Activated CD8-positive, alpha-beta memory T cell treated with anti-CD3 and anti-CD28 coated beads, Interleukin-2, amount 10 ng/mL, durations not matched to agents 7 days and 5 days (primary cell): ENCODE measurements at regions not wholly inside any gene's neighbourhood (a gene's known extent, or its start where the extent isn't known, plus 50 kb on each side); places are given as distances from the start of the nearest gene placed in this dataset.

Experiments used
- ATAC-seq: fragments of 150-1000 bp; cut with Tn5 transposase; one replicate; pipeline ENCODE4 v1.10.0; 2021; ENCODE audit warnings: moderate library complexity
- CTCF ChIA-PET: fragments of 350-600 bp; sonication (Branson Sonifier 250); formaldehyde crosslinking; loops from one replicate; lab custom pipeline; 2021; ENCODE audit warnings: antibody characterized with exemption; lab: Charles Lee
- DNase-seq: peaks from one replicate; pipeline ENCODE4 v3.0.0-alpha.2; 2020
- H3K27ac Mint-ChIP-seq: one replicate; pipeline ENCODE4 v1.8.0; 2021; ENCODE audit warnings: mild to moderate bottlenecking, mixed read lengths
- H3K27me3 Mint-ChIP-seq: one replicate; pipeline ENCODE4 v1.8.0; 2021; ENCODE audit warnings: mixed read lengths
- H3K36me3 Mint-ChIP-seq: one replicate; pipeline ENCODE4 v1.8.0; 2021; ENCODE audit warnings: mild to moderate bottlenecking, mixed read lengths
- H3K4me1 Mint-ChIP-seq: one replicate; pipeline ENCODE4 v1.8.0; 2021; ENCODE audit warnings: mixed read lengths
- H3K4me3 Mint-ChIP-seq: one replicate; pipeline ENCODE4 v1.8.0; 2021; ENCODE audit warnings: mild to moderate bottlenecking, moderate library complexity, mixed read lengths
- H3K9me3 Mint-ChIP-seq: one replicate; pipeline ENCODE4 v1.8.0; 2022; ENCODE audit warnings: low read depth, mixed read lengths

DNA sequence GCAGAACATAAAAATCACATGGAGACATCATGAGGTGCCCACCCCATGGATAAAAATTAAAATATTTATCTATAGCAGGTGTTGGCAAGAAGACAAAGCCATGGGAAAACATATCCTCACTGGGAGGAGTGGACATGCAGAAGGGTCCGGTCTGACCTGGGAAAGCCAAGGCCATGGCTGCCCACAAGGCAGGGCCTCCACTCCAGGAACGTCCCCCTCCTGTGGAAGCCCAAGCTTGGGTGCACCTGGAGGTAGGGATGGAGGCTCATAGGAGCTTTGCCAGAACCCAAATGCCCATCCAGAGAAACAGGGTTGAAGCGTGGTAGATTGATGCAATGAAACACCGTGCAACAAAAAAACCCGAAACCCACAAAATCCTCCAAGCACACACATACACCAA is 81.4 kb upstream of the COL5A1 start:
- no peak for DNase-seq
- Mint-ChIP-seq H3K4me1 (peaks cover 5% of the 10 kb centered on the region), H3K9me3 (no peaks in the 10 kb centered on the region), H3K27ac (no peak overlapping the region), H3K27me3 (peaks cover 2% of the 10 kb centered on the region), H3K36me3 (no peaks in the 10 kb centered on the region), H3K4me3 (no peak overlapping the region)
- CTCF ChIA-PET = interaction anchor here (1.2 kb wide), 1 partner anchor 23 kb away, joined by 4 read pairs; no protein-coding TSS in a partner anchor
- no peak for ATAC-seq

DNA sequence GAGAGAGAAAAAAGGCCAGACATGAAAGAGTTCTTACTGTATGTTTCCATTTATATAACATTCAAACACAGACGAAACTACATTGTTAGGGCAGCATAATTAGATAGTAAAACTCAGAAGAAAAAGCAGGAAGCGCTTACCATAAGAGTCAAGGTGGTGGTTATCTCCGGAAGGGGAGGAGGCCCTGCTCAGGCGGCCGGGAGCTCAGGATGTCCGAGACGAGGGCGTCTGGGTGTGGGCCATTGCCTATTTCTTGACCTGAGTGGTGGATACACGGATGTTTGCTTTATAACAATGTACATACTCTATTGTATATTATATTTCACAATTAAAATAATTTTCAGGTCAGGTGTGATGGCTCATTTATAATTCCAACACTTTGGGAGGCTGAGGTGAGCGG is 80.9 kb upstream of the COL5A1 start:
- peaks cover 2% of the 10 kb centered on the region for H3K27me3 Mint-ChIP-seq
- no peak overlapping the region for H3K27ac Mint-ChIP-seq
- CTCF ChIA-PET = interaction anchor here (1.2 kb wide), 1 partner anchor 24 kb away, joined by 4 read pairs; no protein-coding TSS in a partner anchor
- ATAC-seq = no peak
- peaks cover 5% of the 10 kb centered on the region for H3K4me1 Mint-ChIP-seq
- H3K36me3 Mint-ChIP-seq = no peaks in the 10 kb centered on the region
- no peak overlapping the region for H3K4me3 Mint-ChIP-seq
- H3K9me3 Mint-ChIP-seq = no peaks in the 10 kb centered on the region
- no peak for DNase-seq

DNA sequence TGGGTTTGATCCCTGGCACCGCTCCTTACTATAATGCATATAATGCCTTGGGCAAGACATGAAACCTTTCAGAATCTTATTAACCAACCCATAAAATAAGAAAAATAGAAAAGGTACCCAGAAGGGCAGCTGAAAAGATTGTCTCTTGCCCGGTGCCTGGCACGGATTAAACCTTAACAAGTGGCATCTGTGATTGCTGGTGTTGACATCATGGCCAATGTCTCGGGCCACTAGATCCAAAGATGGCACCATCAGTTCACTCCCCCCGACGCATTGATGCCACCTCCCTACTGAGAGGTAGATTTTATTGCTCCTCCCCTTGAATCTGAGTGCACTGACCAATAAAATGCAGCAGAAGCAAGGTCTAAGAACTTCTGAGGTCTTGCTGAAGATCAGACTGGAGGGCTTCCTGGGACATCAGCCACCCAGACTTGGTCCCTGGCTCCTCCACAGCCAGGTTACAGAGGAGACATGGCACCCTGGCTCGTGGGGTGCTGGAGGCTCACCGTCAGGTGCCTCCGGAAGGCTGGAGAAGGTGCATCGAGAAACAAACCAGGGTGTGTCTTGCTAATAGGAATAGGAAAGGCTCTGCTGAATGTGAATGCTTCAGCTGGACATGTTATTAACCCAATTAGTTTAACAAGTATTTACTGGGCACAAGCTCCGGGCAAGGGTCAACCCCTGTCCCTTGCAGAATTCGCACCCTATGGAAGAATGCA is 80.0 kb upstream of the COL5A1 start:
- no peak overlapping the region for H3K27ac Mint-ChIP-seq
- ATAC-seq = no peak
- no peak overlapping the region for H3K4me3 Mint-ChIP-seq
- H3K4me1 Mint-ChIP-seq = peaks cover 5% of the 10 kb centered on the region
- H3K36me3 Mint-ChIP-seq = no peaks in the 10 kb centered on the region
- no peak for DNase-seq
- CTCF ChIA-PET = no interaction called here
- H3K9me3 Mint-ChIP-seq = no peaks in the 10 kb centered on the region
- H3K27me3 Mint-ChIP-seq = peaks cover 2% of the 10 kb centered on the region

DNA sequence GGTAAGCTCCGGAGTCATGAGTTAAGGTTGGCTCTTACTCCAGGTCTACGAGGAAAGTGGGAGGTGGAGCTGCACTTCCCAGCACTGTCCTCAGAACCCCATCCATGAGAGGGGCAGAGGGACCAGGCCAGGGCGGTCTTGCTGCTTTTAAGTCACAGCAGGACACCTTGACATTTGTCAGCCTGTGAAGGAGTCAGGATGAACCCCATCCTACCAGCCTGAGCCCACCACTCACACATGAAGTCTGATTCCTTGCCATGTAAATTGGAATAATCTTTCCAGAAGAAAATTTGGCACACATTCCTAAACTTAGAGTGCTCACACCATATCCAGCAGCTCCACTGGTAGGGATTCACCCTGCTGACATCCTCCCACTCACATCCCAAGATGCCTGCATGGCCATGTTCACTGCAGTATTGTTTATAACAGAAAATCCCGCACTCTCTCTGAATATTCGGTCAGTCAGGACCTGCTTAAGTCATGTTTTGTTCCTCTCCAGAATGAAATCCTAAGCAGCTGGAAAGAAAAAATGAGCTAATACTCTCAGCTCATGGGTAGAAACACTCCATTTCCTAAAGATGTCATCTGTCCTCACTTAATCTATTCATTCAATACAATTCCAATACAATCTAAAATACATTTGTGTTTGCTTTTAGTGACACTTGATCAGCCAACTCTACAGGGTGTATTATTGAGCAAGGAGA is 79.3 kb upstream of the COL5A1 start:
- no peak overlapping the region for H3K27ac Mint-ChIP-seq
- ATAC-seq (no peak), DNase-seq (no peak)
- no peaks in the 10 kb centered on the region for H3K9me3 Mint-ChIP-seq
- H3K4me3 Mint-ChIP-seq = no peak overlapping the region
- CTCF ChIA-PET = no interaction called here
- H3K36me3 Mint-ChIP-seq = no peaks in the 10 kb centered on the region
- H3K4me1 Mint-ChIP-seq = peaks cover 5% of the 10 kb centered on the region
- H3K27me3 Mint-ChIP-seq = peaks cover 2% of the 10 kb centered on the region

DNA sequence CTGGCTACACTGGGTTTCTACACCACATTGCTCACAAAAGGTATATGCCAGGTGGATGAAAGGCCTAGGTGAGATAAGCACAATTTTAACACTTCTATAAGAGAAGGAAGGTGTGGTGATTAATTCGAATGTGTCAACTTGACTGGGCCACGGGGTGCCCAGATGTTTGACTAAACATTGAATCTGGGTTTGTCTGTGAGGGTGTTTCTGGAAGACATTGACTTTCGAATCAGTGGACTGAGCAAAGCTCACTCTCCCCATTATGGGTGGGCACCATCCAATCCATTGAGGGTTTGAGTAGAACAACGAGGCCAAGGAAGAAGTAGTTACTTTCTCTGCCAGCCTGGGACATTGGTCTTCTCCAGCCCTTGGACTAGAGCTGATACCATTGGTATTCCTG is 78.2 kb upstream of the COL5A1 start:
- Mint-ChIP-seq H3K4me3 (no peak overlapping the region), H3K4me1 (peaks cover 5% of the 10 kb centered on the region), H3K27ac (no peak overlapping the region), H3K27me3 (peaks cover 2% of the 10 kb centered on the region), H3K9me3 (no peaks in the 10 kb centered on the region), H3K36me3 (no peaks in the 10 kb centered on the region)
- CTCF ChIA-PET = no interaction called here
- ATAC-seq (no peak), DNase-seq (no peak)

DNA sequence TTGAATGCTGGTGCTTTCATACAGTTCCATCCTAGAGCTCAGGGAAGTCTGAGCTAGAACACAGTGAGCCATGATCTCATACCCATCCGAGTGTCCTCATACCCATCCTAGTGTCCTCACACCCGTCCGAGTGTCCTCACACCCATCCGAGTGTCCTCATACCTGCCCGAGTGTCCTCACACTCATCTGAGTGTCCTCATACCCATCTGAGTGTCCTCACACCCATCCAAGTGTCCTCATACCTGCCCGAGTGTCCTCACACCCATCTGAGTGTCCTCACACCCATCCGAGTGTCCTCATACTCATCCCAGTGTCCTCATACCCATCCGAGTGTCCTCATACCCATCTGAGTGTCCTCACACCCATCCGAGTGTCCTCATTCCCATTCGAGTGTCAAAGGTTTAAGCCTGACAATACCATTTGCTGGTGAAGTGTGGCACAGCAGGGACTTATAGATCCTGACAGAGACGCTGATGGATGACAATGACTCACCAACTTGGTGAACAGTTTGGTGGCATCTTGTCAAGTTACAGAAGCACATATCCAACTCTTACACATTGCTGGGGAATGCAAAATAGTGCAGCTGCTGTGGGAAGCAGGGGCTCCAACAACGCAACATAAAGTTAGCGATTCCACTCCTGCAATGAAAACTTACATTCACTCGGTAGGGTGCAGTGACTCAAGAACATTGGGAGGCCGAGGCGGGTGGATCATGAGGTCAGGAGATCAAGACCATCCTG is 77.0 kb upstream of the COL5A1 start:
- H3K27ac Mint-ChIP-seq = no peak overlapping the region
- CTCF ChIA-PET = no interaction called here
- ATAC-seq (no peak), DNase-seq (no peak)
- H3K4me1 Mint-ChIP-seq = peaks cover 3% of the 10 kb centered on the region
- H3K9me3 Mint-ChIP-seq = no peaks in the 10 kb centered on the region
- no peaks in the 10 kb centered on the region for H3K36me3 Mint-ChIP-seq
- H3K4me3 Mint-ChIP-seq = no peak overlapping the region
- peaks cover 2% of the 10 kb centered on the region for H3K27me3 Mint-ChIP-seq

DNA sequence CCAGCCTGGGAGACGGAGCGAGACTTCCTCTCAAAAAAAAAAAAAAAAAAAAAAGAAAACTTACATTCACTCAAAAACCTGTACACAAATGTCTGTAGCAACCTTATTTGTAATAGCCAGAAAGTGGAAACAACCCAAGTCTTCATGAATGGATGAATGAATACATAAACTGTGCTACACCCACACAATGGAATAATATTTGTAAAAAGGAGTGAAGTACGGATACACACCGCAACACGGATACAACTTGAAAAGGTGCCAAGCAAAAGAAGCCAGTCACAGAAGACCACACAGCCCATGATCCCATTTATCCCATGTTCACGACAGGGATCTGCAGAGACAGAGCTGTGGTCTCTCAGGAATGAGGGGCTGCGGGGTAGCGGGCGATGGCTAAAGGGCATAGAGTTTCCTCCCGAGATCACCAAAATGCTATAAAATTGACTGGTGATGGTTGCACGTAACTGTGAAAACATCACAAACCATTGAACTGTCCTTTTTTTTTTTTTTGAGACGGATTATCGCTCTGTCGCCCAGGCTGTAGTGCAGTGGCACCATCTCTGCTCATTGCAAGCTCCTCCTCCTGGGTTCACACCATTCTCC is 76.2 kb upstream of the COL5A1 start:
- Mint-ChIP-seq H3K36me3 (no peaks in the 10 kb centered on the region), H3K4me1 (peaks cover 2% of the 10 kb centered on the region), H3K9me3 (no peaks in the 10 kb centered on the region), H3K27me3 (peaks cover under 1% of the 10 kb centered on the region), H3K4me3 (no peak overlapping the region), H3K27ac (no peak overlapping the region)
- ATAC-seq (no peak), DNase-seq (no peak)
- CTCF ChIA-PET = no interaction called here

DNA sequence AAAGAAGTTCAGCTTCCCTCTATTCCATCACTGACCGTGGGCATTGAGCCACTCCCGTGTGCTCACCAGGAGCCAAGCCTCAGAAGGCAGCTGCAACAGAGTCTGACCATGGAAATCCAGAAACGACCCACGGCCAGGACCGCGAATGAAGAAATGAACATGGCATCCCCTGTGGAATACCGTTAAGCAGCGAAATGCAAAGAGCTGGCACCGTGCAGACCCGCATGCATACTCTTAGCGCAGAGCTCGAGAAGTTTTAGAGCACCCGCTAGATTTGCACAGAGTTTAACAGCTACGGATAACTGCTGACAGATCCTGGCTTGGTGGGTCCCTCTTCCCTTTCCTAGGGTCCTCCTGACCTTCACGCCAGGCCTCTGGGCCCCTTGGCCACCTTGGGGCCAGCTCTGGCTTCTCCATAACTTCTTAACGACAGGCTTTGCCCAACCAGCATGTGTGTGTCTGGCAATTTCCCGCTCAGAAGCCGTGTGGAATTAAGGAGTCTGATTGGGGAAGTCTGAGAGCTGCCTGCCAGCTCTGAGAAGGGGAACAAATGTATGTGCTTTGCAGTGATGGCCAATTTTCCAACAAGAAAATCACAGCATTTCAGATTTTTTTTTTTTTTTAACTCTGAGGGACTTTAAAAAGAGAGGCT is 75.3 kb upstream of the COL5A1 start:
- CTCF ChIA-PET = interaction anchor here (0.5 kb wide), 1 partner anchor 560 kb away, joined by 3 read pairs; no protein-coding TSS in a partner anchor
- H3K27me3 Mint-ChIP-seq = no peaks in the 10 kb centered on the region
- no peak for DNase-seq
- no peaks in the 10 kb centered on the region for H3K36me3 Mint-ChIP-seq
- ATAC-seq = no peak
- no peak overlapping the region for H3K27ac Mint-ChIP-seq
- no peak overlapping the region for H3K4me3 Mint-ChIP-seq
- no peaks in the 10 kb centered on the region for H3K9me3 Mint-ChIP-seq
- H3K4me1 Mint-ChIP-seq = no peaks in the 10 kb centered on the region

DNA sequence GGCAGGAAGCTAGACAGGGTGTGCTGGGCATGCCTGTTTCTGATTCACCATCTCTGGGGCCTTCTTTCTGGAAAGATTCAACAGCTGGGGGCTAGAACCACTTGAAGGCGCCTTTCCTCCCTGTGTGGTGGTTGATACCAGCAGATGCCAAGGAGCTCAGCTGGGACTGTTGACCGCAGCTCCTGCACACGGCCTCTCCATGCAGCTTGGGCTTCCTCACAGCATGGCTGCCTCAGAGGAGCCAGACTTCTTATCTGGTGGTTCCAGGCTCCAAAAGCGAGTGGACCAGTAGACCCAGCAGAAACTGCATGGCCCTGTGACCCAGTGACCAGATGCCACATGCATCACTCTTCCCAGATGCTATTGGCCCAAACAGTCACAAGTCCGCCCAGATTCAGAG is 74.7 kb upstream of the COL5A1 start:
- no peaks in the 10 kb centered on the region for H3K9me3 Mint-ChIP-seq
- no peak overlapping the region for H3K4me3 Mint-ChIP-seq
- no peaks in the 10 kb centered on the region for H3K27me3 Mint-ChIP-seq
- H3K4me1 Mint-ChIP-seq = no peaks in the 10 kb centered on the region
- ATAC-seq (no peak), DNase-seq (no peak)
- no peak overlapping the region for H3K27ac Mint-ChIP-seq
- CTCF ChIA-PET = interaction anchor here (0.5 kb wide), 1 partner anchor 561 kb away, joined by 3 read pairs; no protein-coding TSS in a partner anchor
- H3K36me3 Mint-ChIP-seq = no peaks in the 10 kb centered on the region

DNA sequence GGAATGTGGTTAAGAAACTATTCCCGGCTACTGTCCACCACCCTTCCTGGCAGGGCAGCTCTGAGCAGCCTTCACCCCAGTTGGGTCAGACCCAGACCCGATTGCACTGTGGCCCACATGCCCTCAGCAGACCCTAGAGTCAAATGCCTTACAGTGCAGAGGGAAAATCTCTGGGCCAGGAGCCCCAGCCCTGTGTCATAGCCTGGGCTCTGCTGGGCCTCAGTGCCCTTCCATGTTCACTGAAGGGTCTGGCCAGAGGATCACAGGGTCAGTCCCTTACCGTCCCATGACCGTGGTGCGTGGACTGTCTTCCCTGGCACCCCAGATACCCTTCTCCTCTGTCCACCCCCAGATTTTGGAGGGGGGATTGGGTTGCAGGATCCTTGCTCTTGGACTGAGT is 73.5 kb upstream of the COL5A1 start:
- DNase-seq (no peak), ATAC-seq (no peak)
- Mint-ChIP-seq H3K27ac (no peak overlapping the region), H3K9me3 (no peaks in the 10 kb centered on the region), H3K4me1 (no peaks in the 10 kb centered on the region), H3K36me3 (no peaks in the 10 kb centered on the region), H3K27me3 (no peaks in the 10 kb centered on the region), H3K4me3 (no peak overlapping the region)
- CTCF ChIA-PET = no interaction called here

DNA sequence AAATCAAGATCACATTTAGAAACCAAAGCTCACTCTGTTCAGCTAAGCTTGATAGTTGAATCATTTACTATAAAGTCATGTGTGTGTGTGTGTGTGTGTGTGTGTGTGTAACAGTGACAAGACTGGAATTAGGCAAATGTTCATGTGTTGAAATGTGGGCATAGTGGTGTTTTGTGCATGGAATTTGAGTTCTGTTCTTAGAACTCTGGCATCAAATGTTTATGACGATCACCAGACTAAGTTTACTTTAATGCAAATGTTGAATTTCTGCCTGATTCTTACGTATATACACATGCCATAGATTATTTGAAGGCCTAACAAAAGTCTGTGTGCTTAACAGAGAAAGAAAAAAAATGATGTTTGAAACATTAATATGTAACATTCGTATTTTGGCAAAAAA is 72.8 kb upstream of the COL5A1 start:
- Mint-ChIP-seq H3K4me3 (no peak overlapping the region), H3K36me3 (no peaks in the 10 kb centered on the region)

DNA sequence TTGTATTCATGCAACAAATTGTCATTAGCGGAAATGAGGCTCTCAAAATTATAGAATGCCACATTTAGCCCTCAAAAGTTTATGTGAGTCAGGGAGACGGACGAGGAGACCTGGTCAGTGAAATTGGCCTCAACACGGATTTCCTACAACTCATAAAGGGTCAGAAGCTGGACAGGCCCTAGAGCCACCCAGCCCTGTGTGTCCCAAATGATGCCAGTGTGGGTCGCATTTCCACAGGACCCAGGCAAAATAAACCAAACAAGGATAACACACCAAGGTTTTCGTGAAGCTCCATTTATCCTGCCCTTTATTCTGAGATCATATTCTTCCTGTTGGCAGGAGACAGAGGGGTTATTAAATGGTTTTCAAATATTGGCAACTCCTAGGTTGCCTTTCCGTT is 72.0 kb upstream of the COL5A1 start:
- Mint-ChIP-seq H3K4me3 (no peak overlapping the region), H3K27ac (no peak overlapping the region), H3K9me3 (no peaks in the 10 kb centered on the region), H3K36me3 (no peaks in the 10 kb centered on the region), H3K27me3 (no peaks in the 10 kb centered on the region), H3K4me1 (no peaks in the 10 kb centered on the region)
- ATAC-seq = no peak
- no peak for DNase-seq
- CTCF ChIA-PET = no interaction called here

More for the DNA sequence above, 72.8 kb upstream of the COL5A1 start:
- ATAC-seq (no peak), DNase-seq (no peak)
- no peak overlapping the region for H3K27ac Mint-ChIP-seq
- no peaks in the 10 kb centered on the region for H3K4me1 Mint-ChIP-seq
- H3K27me3 Mint-ChIP-seq = no peaks in the 10 kb centered on the region
- H3K9me3 Mint-ChIP-seq = no peaks in the 10 kb centered on the region
- CTCF ChIA-PET = no interaction called here

DNA sequence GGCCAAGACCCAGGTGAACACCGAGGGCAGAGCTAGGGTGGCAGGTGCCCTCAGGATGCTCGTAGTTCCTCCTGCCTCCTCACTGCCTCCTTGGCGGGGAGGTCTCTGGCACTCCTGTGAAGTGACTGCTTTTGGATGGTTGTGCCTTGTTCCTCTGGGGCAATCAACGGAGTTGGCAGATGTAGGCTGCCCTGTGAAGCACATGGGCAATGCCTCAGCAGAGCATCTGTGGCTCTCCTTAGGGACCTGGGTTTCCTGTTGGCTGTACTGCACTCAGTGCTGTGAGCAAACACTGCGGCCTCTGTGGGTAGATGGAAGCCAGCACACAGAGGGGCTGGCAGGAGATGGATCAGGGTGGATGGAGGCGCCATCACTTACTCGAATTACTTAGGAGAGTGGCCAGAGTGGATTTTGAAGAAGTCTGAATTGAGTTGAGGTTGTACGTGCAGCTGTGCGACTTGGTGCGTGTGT is 71.4 kb upstream of the COL5A1 start:
- Mint-ChIP-seq H3K9me3 (no peaks in the 10 kb centered on the region), H3K4me3 (no peak overlapping the region), H3K27me3 (no peaks in the 10 kb centered on the region), H3K4me1 (no peaks in the 10 kb centered on the region), H3K36me3 (no peaks in the 10 kb centered on the region), H3K27ac (no peak overlapping the region)
- ATAC-seq (peak; percentile 27), DNase-seq (peak; percentile 31)
- CTCF ChIA-PET = no interaction called here
